Thyroid gland (tissue), 4 donors: ENCODE measurements at regions not wholly inside any gene's neighbourhood (a gene's known extent, or its start where the extent isn't known, plus 50 kb on each side); places are given as distances from the start of the nearest gene placed in this dataset.
"Not testable (repeated sequence)": the region's sequence is repeated elsewhere in the genome, so short reads cannot be mapped to it uniquely, and the experiment has no call there.

Experiments
- DNase-seq, 2 donors: peaks; one replicate each; pipeline ENCODE4 v3.0.0-alpha.2; 2019
- H3K27ac ChIP-seq, 3 donors: fragments of 200-600 bp; sonication (generic); 1 replicate in 2 of 3; 2 replicates in 1 of 3; pipeline ENCODE4 v1.5.1; 2016 to 2019; ENCODE audit warnings: mild to moderate bottlenecking in 1 of 3, moderate library complexity in 1 of 3
- H3K27me3 ChIP-seq: fragments of 200-600 bp; sonication (generic); one replicate; pipeline ENCODE4 v1.5.1; 2019
- H3K36me3 ChIP-seq, 2 donors: fragments of 200-600 bp; sonication (generic); one replicate each; pipeline ENCODE4 v1.5.1; 2016 to 2019
- H3K4me1 ChIP-seq, 2 donors: fragments of 200-600 bp; sonication (generic); one replicate each; pipeline ENCODE4 v1.5.1; 2017 to 2019
- H3K4me3 ChIP-seq, 3 donors: fragments of 200-600 bp; sonication (generic); replicated peaks in 1 of 3; 1 replicate in 2 of 3; 2 replicates in 1 of 3; pipeline ENCODE4 v1.5.1; 2016; ENCODE audit warnings: mild to moderate bottlenecking in 1 of 3
- H3K9me3 ChIP-seq: fragments of 200-600 bp; sonication (generic); one replicate; pipeline ENCODE4 v1.5.1; 2017
- POLR2A ChIP-seq, 2 donors: fragments of 450-650 bp; IDR thresholded peaks; one replicate each; pipeline ENCODE4 v1.6.1; 2017; ENCODE audit warnings: antibody characterized with exemption in 2 of 2, mild to moderate bottlenecking in 2 of 2, moderate library complexity in 1 of 2
- WGBS, 2 donors: methylation state at CpG; one replicate each; pipeline ENCODE4 v1.1.5; 2017; 5-methylcytosine and 5-hydroxymethylcytosine counted together
- intact Hi-C: fragments of 100-400 bp; cut with DNase I; formaldehyde crosslinking; loops from one replicate; pipeline ENCODE4 v1.15.1; 2023
- TF ChIP-seq, protein P1 (sequence below), 6 experiments: fragments of 200-600 bp in 3 of 6; fragments of 450-650 bp in 3 of 6; sonication (generic) in 3 of 6; IDR thresholded peaks; one replicate each; pipeline ENCODE4 v1.5.1; 2016 to 2019; ENCODE audit warnings: antibody characterized with exemption in 6 of 6, mild to moderate bottlenecking in 2 of 6, inconsistent platforms in 1 of 6, moderate library complexity in 1 of 6

DNA sequence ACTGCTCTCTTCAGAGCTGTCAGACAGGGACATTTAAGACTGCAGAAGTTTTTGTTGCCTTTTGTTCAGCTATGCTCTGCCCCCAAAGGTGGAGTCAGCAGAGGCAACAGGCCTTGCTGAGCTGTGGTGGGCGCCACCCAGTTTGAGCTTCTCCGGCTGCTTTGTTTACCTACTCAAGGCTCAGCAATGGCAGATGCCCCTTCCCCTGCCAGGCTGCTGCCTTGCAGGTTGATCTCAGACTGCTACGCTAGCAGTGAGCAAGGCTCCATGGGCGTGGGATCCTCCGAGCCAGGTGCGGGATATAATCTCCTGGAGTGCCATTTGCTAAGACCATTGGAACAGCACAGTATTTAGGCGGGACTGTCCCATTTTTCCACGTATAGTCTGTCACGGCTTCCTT, 371.4 kb upstream of the AMOT start:
- WGBS, 2 donors = 98 to 100% methylated on average over 1 to 7 of the region's 9 CpGs
- H3K9me3 ChIP-seq = no peaks in the 10 kb centered on the region
- no peaks in the 10 kb centered on the region for H3K4me1 ChIP-seq
- no peak overlapping the region for H3K4me3 ChIP-seq
- no peaks in the 10 kb centered on the region for H3K36me3 ChIP-seq
- TF ChIP-seq, protein P1, sequence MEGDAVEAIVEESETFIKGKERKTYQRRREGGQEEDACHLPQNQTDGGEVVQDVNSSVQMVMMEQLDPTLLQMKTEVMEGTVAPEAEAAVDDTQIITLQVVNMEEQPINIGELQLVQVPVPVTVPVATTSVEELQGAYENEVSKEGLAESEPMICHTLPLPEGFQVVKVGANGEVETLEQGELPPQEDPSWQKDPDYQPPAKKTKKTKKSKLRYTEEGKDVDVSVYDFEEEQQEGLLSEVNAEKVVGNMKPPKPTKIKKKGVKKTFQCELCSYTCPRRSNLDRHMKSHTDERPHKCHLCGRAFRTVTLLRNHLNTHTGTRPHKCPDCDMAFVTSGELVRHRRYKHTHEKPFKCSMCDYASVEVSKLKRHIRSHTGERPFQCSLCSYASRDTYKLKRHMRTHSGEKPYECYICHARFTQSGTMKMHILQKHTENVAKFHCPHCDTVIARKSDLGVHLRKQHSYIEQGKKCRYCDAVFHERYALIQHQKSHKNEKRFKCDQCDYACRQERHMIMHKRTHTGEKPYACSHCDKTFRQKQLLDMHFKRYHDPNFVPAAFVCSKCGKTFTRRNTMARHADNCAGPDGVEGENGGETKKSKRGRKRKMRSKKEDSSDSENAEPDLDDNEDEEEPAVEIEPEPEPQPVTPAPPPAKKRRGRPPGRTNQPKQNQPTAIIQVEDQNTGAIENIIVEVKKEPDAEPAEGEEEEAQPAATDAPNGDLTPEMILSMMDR (IDR thresholded peaks at IDR 0.05) = no peak
- TF ChIP-seq POLR2A (IDR thresholded peaks at IDR 0.05) = no peak
- H3K27ac ChIP-seq = no peak overlapping the region
- H3K27me3 ChIP-seq = no peaks in the 10 kb centered on the region
- intact Hi-C loops = no loop called here
- no peak for DNase-seq

DNA sequence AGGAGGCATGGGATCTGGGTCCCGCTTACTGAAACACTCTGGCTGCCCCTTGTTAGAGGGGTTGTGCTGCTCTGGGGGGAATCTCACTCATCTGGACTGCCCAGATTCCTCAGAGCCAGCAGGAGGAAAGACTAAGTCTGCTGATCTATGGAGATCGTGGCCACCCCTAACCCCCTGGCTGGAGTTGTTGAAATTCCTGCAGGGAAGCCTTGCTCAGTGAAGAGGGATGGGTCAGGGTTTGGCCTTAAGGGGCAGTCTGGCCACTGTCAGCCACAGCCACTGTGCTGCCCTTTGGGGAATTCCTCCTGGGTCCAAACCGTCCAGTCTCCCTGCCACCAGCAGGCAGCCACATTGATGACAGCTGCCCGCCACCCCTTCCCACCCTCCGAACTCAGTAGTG, 362.0 kb upstream of the AMOT start:
- no peak for DNase-seq
- H3K27me3 ChIP-seq = no peaks in the 10 kb centered on the region
- 71% methylated on average over 2 of the region's 5 CpGs; no CpG with 5 or more reads in 1 of the 2 donors for WGBS, 2 donors
- H3K36me3 ChIP-seq = no peaks in the 10 kb centered on the region
- no peak overlapping the region for H3K4me3 ChIP-seq
- TF ChIP-seq, protein P1 (IDR thresholded peaks at IDR 0.05) = no peak
- no peak for TF ChIP-seq POLR2A (IDR thresholded peaks at IDR 0.05)
- no peaks in the 10 kb centered on the region for H3K9me3 ChIP-seq
- intact Hi-C loops = no loop called here
- H3K4me1 ChIP-seq = no peaks in the 10 kb centered on the region
- no peak overlapping the region for H3K27ac ChIP-seq

DNA sequence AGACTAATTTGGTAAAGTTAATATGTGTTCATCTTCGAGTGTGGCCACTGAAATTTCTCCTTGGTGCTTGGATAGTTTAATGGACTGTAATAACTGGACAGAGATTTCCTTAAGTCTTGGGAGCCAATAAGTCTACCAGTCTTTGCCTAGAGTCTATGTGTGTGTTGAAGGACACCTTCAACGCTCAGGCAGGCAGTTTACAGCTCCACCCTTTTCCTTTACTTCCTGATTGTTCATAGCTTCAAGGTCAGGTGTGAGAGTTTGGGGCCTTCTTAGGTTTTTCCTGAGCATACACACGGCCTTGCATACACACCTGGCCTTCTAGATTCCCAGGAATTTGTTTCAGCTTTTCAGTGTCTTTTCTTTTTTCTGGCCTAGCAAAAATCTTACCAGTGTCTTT, 355.3 kb upstream of the AMOT start:
- Histone ChIP-seq H3K4me1 (no peaks in the 10 kb centered on the region), H3K4me3 (no peak overlapping the region), H3K27ac (no peak overlapping the region), H3K36me3 (no peaks in the 10 kb centered on the region), H3K27me3 (no peaks in the 10 kb centered on the region), H3K9me3 (no peaks in the 10 kb centered on the region)
- TF ChIP-seq POLR2A (IDR thresholded peaks at IDR 0.05) = no peak
- TF ChIP-seq, protein P1 (IDR thresholded peaks at IDR 0.05) = no peak
- no peak for DNase-seq
- intact Hi-C loops = no loop called here
- 52 to 56% methylated on average over 3 of the region's 3 CpGs for WGBS, 2 donors

DNA sequence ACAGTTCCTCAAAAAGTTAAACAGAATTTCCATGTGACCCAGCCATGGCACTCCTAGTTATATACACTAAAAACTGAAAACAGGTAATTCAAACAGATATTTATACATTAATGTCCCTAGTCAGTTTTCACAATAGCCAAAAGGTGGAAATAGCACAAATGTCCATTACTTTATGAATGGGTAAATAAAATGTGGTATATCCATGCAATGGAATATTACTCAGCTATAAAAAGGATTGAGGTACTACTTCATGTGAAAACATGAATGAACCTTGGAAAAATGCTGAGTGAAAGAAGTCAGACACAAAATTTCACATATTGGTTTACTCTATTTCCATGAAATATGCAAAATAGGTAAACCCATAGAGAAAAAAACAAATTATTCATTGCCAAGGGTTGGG, 351.8 kb upstream of the AMOT start:
- TF ChIP-seq, protein P1 (IDR thresholded peaks at IDR 0.05) = no peak
- TF ChIP-seq POLR2A (IDR thresholded peaks at IDR 0.05) = no peak
- intact Hi-C loops = no loop called here
- H3K4me3 ChIP-seq = no peak overlapping the region
- no peak for DNase-seq
- no peak overlapping the region for H3K27ac ChIP-seq
- no peaks in the 10 kb centered on the region for H3K36me3 ChIP-seq
- H3K27me3 ChIP-seq = no peaks in the 10 kb centered on the region
- no peaks in the 10 kb centered on the region for H3K4me1 ChIP-seq
- H3K9me3 ChIP-seq = no peaks in the 10 kb centered on the region

DNA sequence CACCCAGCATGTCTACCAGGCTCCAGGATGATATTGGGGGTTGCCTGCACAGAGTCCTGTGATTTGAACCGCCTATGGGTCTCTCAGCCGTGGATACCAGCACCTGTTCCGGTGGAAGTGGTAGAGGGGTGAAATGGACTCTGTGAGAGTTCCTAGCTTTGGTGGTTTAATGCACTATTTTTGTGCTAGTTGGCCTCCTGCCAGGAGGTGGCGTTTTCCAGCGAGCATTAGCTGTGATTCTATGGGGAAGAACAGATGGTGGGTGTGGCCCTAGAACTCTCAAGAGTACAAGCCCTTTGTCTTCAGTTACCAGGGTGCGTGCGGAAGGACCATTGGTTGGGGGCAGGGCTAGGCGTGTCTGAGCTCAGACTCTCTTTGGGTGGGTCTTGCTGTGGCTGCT, 316.9 kb upstream of the AMOT start:
- intact Hi-C loops = no loop called here
- Histone ChIP-seq H3K27ac (no peak overlapping the region), H3K4me3 (no peak overlapping the region), H3K27me3 (no peaks in the 10 kb centered on the region), H3K36me3 (no peaks in the 10 kb centered on the region), H3K4me1 (no peaks in the 10 kb centered on the region), H3K9me3 (no peaks in the 10 kb centered on the region)
- 95% methylated on average over 7 of the region's 8 CpGs for WGBS, 2 donors
- no peak for TF ChIP-seq POLR2A (IDR thresholded peaks at IDR 0.05)
- TF ChIP-seq, protein P1 (IDR thresholded peaks at IDR 0.05) = no peak
- DNase-seq = no peak

DNA sequence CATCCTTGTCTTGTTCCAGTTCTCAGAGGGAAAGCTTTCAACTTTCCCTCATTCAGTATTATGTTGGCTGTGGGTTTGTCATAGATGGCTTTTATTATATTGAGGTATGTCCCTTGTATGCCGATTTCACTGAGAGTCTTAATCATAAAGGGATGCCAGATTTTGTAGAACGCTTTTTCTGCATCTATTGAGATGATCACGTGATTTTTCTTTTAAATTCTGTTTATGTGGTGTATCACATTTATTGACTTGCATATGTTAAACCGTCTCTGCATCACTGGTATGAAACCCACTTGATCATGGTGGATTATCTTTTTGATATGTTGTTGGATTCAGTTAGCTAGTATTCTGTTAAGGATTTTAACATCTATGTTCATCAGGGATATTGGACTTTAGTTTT, 313.7 kb upstream of the AMOT start:
- H3K27ac ChIP-seq, DNase-seq, H3K27me3 ChIP-seq, H3K9me3 ChIP-seq, H3K4me3 ChIP-seq, intact Hi-C loops, H3K36me3 ChIP-seq, H3K4me1 ChIP-seq: not testable (repeated sequence)
- 94 to 96% methylated on average over 4 of the region's 4 CpGs for WGBS, 2 donors
